AG04450 (cell line): ENCODE measurements at regions not wholly inside any gene's neighbourhood (a gene's known extent, or its start where the extent isn't known, plus 50 kb on each side); places are given as distances from the start of the nearest gene placed in this dataset.
"Not testable (repeated sequence)": the region's sequence is repeated elsewhere in the genome, so short reads cannot be mapped to it uniquely, and the experiment has no call there.

ENCODE experiments used
- CTCF ChIA-PET: fragments of 300-600, 350-600 bp; formaldehyde crosslinking; extraction: SDS; loops from one replicate; lab custom pipeline; 2022; ENCODE audit warnings: antibody characterized with exemption, inconsistent platforms; lab: Charles Lee
- POLR2A ChIA-PET: fragments of 350-600 bp; formaldehyde crosslinking; extraction: SDS; loops from one replicate; lab custom pipeline; 2021; ENCODE audit warnings: antibody characterized with exemption, inconsistent platforms; lab: Yijun Ruan, JAX
- DNase-seq: peaks from one replicate; pipeline ENCODE4 v3.0.0-alpha.2; 2011; ENCODE audit warnings: low read depth, low spot score
- H3K27ac ChIP-seq: one replicate; pipeline ENCODE4 v1.5.1; 2012; ENCODE audit warnings: low read depth, low read length, control low read depth
- H3K27me3 ChIP-seq: one replicate; pipeline ENCODE4 v1.6.0; 2012; ENCODE audit warnings: low read length; ENCODE audit not compliant: control insufficient read depth, insufficient read depth
- H3K4me3 ChIP-seq: 2 replicates; pipeline ENCODE4 v1.5.1; 2011; ENCODE audit warnings: mild to moderate bottlenecking, low read depth, low read length, control low read depth
- H3K9me3 ChIP-seq: 2 replicates; pipeline ENCODE4 v1.5.1; 2012; ENCODE audit warnings: low read length; ENCODE audit not compliant: control insufficient read depth, insufficient read depth
- CTCF ChIP-seq: IDR thresholded peaks from 2 replicates; pipeline ENCODE4 v1.5.1; 2011; ENCODE audit warnings: low read depth, low read length, control low read depth, inconsistent platforms

GRCh38 chr9:36470643-36471290 lies 70.7 kb upstream of the RNF38 start:
- DNase-seq = peak; percentile 33
- H3K27ac ChIP-seq = peak overlapping the region; percentile 68
- CTCF ChIA-PET = interaction anchor here (1.5 to 2.0 kb wide), 2 partner anchors 21 to 85 kb away, joined by 5 to 7 read pairs; no protein-coding TSS in a partner anchor
- TF ChIP-seq CTCF = no peak
- POLR2A ChIA-PET = interaction anchor here (1.2 kb wide), 1 partner anchor 18 kb away, joined by 4 read pairs; no protein-coding TSS in a partner anchor
- H3K4me3 ChIP-seq = peak overlapping the region; percentile 53
- no peaks in the 10 kb centered on the region for H3K27me3 ChIP-seq
- no peaks in the 10 kb centered on the region for H3K9me3 ChIP-seq

- DNase-seq = no peak
- Histone ChIP-seq H3K27ac (no peak overlapping the region), H3K4me3 (no peak overlapping the region), H3K9me3 (no peaks in the 10 kb centered on the region), H3K27me3 (no peaks in the 10 kb centered on the region)
- no peak for TF ChIP-seq CTCF
- ChIA-PET POLR2A (no interaction called here), CTCF (interaction anchor here (1.4 to 7.6 kb wide), 2 partner anchors 13 to 92 kb away, joined by 5 to 54 read pairs; no protein-coding TSS in a partner anchor)
These were observed 63.4 kb upstream of the RNF38 start for GRCh38 chr9:36463467-36463866.

GRCh38 chr9:36462245-36462644 lies 62.2 kb upstream of the RNF38 start:
- no peaks in the 10 kb centered on the region for H3K27me3 ChIP-seq
- ChIA-PET POLR2A (no interaction called here), CTCF (interaction anchor here (1.4 to 7.6 kb wide), 3 partner anchors 12 to 93 kb away, joined by 6 to 54 read pairs (median 9); no protein-coding TSS in a partner anchor)
- no peak overlapping the region for H3K4me3 ChIP-seq
- TF ChIP-seq CTCF = no peak
- H3K9me3 ChIP-seq = no peaks in the 10 kb centered on the region
- no peak overlapping the region for H3K27ac ChIP-seq
- no peak for DNase-seq

- Histone ChIP-seq H3K27me3 (no peaks in the 10 kb centered on the region), H3K9me3 (no peaks in the 10 kb centered on the region), H3K27ac (no peak overlapping the region), H3K4me3 (no peak overlapping the region)
- POLR2A ChIA-PET = no interaction called here
- CTCF ChIA-PET = interaction anchor here (0.6 to 7.6 kb wide), 4 partner anchors 11 to 94 kb away, joined by 5 to 54 read pairs (median 8); no protein-coding TSS in a partner anchor
- no peak for TF ChIP-seq CTCF
- peak; percentile 6 for DNase-seq
These were observed 61.3 kb upstream of the RNF38 start for GRCh38 chr9:36461323-36461722.

- POLR2A ChIA-PET = not testable (repeated sequence)
- CTCF ChIA-PET = interaction anchor here (2.1 to 7.6 kb wide), 2 partner anchors 8 to 51 kb away, joined by 18 to 54 read pairs; no protein-coding TSS in a partner anchor
These were observed 58.4 kb upstream of the RNF38 start for GRCh38 chr9:36458430-36458915.

More at GRCh38 chr9:36458430-36458915, 58.4 kb upstream of the RNF38 start:
- DNase-seq, H3K27ac ChIP-seq, H3K27me3 ChIP-seq, H3K9me3 ChIP-seq, H3K4me3 ChIP-seq: not testable (repeated sequence)
